Activated naive CD8-positive, alpha-beta T cell (primary cell): ENCODE measurements at regions not wholly inside any gene's neighbourhood (a gene's known extent, or its start where the extent isn't known, plus 50 kb on each side); places are given as distances from the start of the nearest gene placed in this dataset.

Experiments used
- H3K27ac Mint-ChIP-seq: one replicate; pipeline ENCODE4 v1.8.0; 2021; ENCODE audit warnings: mixed read lengths
- H3K27me3 Mint-ChIP-seq: one replicate; pipeline ENCODE4 v1.8.0; 2021; ENCODE audit warnings: mixed read lengths
- H3K36me3 Mint-ChIP-seq: one replicate; pipeline ENCODE4 v1.8.0; 2021; ENCODE audit warnings: mixed read lengths
- H3K4me1 Mint-ChIP-seq: one replicate; pipeline ENCODE4 v1.8.0; 2021; ENCODE audit warnings: low read depth, mixed read lengths
- H3K4me3 Mint-ChIP-seq: one replicate; pipeline ENCODE4 v1.8.0; 2021; ENCODE audit warnings: mild to moderate bottlenecking, mixed read lengths
- H3K9me3 Mint-ChIP-seq: one replicate; pipeline ENCODE4 v1.8.0; 2021; ENCODE audit warnings: low read depth, mixed read lengths

DNA sequence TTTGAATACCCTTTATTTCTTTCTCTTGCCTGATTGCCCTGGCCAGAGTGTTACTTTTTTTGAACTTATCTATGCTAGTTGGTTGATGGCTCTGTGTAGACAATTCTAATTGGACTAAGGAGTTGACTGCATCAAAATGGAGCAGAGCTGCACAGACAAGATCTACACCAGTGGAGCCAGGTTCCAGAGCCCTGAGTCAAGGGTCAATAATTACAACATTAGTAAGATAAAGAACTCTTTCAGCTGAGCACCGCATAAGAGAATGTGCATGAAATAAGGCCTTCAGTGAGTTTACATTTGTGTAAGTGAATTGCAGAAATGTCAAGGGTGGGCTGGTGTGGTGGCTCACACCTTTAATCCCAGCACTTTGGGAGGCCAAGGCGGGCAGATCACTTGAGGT lies 599.7 kb upstream of the TENM3 start:
- H3K36me3 Mint-ChIP-seq: no peaks in the 10 kb centered on the region
- H3K4me3 Mint-ChIP-seq: no peak overlapping the region
- no peaks in the 10 kb centered on the region for H3K27me3 Mint-ChIP-seq
- no peaks in the 10 kb centered on the region for H3K4me1 Mint-ChIP-seq
- H3K27ac Mint-ChIP-seq: no peak overlapping the region
- H3K9me3 Mint-ChIP-seq: peaks cover 19% of the 10 kb centered on the region

DNA sequence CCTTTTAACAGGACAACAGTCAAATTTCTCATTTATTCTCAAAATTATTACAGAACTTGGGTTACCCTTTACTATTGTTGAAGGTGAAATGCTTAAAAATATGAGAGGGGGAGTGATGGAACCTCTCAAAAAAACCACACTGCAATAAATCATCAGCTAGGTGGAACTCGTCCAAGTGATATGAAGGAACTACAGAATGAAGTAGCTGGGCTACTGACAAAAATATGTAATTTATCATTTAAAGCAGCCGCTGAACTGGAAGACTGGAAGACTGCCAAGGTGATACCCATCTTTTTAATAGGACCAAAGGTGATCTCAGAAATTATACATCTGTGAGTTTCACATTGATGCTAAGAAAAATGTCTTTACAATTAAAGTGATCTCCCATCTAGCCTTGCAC lies 597.7 kb upstream of the TENM3 start:
- Mint-ChIP-seq H3K27me3 (no peaks in the 10 kb centered on the region), H3K9me3 (peaks cover 23% of the 10 kb centered on the region), H3K4me3 (no peak overlapping the region)

GRCh38 chr4:181646864-181647263 lies 596.3 kb upstream of the TENM3 start:
- H3K9me3 Mint-ChIP-seq: peaks cover 23% of the 10 kb centered on the region
- no peak overlapping the region for H3K4me3 Mint-ChIP-seq
- no peak overlapping the region for H3K27ac Mint-ChIP-seq
- no peaks in the 10 kb centered on the region for H3K27me3 Mint-ChIP-seq
- no peaks in the 10 kb centered on the region for H3K36me3 Mint-ChIP-seq
- H3K4me1 Mint-ChIP-seq: no peaks in the 10 kb centered on the region

More for the DNA sequence above, 597.7 kb upstream of the TENM3 start:
- H3K27ac Mint-ChIP-seq: no peak overlapping the region
- no peaks in the 10 kb centered on the region for H3K36me3 Mint-ChIP-seq
- H3K4me1 Mint-ChIP-seq: no peaks in the 10 kb centered on the region

DNA sequence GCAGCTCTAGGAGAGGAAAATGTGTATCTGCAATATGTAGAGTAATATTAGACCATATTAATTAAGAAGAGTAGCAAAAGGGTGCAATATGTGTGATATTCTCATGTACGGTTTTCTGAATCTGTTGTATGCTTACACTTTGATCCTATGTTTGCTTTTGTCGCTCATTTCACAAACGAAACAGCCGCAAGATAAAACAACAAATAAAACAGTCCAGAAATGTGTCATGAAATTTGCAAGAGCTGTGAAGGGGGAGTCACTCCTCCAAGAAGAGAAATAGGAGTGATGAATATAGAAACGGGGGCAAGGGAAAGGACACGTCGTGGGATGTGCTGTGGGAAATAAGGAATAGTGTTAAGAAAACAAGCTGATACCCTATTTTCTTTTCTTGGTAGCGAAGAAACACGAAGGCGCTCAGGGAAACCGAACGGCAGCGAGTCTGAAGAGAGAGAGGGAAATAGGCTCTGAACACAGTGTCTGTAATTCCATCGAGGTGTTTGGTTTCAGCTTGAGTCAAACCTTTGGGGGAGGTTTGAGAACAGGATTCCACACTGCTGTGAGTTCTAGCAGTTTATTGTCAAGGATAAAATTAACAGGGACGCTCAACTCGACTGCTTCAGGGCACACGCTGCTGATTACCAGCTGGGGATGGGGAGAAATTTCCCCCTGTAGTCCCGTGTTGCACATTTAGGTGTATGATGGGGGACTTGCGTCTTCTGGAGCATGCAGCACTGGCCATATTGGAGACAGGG lies 595.6 kb upstream of the TENM3 start:
- Mint-ChIP-seq H3K27me3 (no peaks in the 10 kb centered on the region), H3K9me3 (peaks cover 16% of the 10 kb centered on the region), H3K36me3 (no peaks in the 10 kb centered on the region), H3K4me3 (no peak overlapping the region), H3K4me1 (no peaks in the 10 kb centered on the region), H3K27ac (no peak overlapping the region)

- Mint-ChIP-seq H3K4me3 (no peak overlapping the region), H3K36me3 (no peaks in the 10 kb centered on the region), H3K27me3 (no peaks in the 10 kb centered on the region), H3K27ac (no peak overlapping the region), H3K4me1 (no peaks in the 10 kb centered on the region), H3K9me3 (peaks cover 7% of the 10 kb centered on the region)
Observed at GRCh38 chr4:181650033-181650825, 593.0 kb upstream of the TENM3 start.

- Mint-ChIP-seq H3K27me3 (no peaks in the 10 kb centered on the region), H3K27ac (no peak overlapping the region), H3K9me3 (no peaks in the 10 kb centered on the region), H3K36me3 (no peaks in the 10 kb centered on the region), H3K4me1 (no peaks in the 10 kb centered on the region), H3K4me3 (no peak overlapping the region)
Observed at GRCh38 chr4:181656748-181657147, 586.5 kb upstream of the TENM3 start.

DNA sequence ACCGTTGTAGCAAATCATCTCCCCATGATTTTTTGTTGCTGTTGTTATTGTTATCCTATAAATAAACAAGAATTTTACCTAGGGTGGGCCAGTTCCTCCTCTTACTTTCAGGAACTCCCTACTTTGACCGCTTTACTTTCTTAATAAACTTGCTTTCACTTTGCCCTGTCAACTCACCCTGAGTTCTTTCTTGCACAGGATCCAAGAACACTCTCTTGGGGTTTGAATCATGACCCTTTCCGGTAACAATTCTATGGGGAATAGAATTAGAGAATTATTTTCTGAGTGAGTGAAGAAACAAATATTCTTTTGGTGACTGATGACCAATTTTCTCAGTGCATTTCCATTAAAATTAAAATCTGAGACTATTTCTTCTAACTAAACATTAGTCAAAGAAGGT lies 584.0 kb upstream of the TENM3 start:
- Mint-ChIP-seq H3K27me3 (no peaks in the 10 kb centered on the region), H3K9me3 (no peaks in the 10 kb centered on the region), H3K4me3 (no peak overlapping the region), H3K4me1 (no peaks in the 10 kb centered on the region), H3K27ac (no peak overlapping the region), H3K36me3 (no peaks in the 10 kb centered on the region)

DNA sequence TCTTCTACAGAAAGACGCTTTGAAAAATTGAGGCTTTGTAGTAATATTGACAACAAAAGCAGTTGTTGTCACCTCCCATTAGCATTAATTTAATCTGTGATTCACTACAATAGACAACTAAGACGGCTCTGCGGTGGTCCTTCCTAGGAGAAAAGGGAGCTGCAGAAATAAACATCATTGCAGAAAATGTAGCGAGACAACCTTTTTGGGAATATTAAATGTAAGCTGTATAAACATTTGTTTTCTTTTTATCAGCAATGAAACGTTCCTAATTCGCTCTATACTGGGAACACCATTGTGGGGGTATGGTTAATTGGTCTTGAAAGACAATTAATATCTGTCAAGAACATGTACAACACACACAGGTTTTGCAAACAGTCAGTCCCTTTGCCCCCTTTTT lies 583.3 kb upstream of the TENM3 start:
- Mint-ChIP-seq H3K4me3 (no peak overlapping the region), H3K27ac (no peak overlapping the region), H3K9me3 (no peaks in the 10 kb centered on the region), H3K27me3 (no peaks in the 10 kb centered on the region), H3K36me3 (no peaks in the 10 kb centered on the region), H3K4me1 (no peaks in the 10 kb centered on the region)

DNA sequence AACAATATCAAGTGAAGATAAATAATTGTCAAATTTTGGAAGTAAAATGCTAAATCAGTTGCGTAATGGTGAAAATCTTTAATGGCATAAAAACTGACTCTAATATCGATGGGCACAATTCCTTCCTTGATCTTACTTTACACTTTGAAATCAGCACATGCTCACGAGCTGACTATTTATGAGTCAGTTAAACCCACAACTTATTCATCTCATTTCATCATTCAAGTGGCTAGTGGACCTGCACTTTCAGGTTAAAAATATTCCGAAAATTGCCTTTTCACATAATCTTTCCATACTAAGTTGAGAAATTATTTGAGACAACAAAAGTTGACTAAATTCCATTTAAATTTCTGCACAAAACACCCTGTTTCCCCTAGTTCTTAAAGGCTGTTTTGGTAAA lies 582.1 kb upstream of the TENM3 start:
- Mint-ChIP-seq H3K27ac (no peak overlapping the region), H3K36me3 (no peaks in the 10 kb centered on the region)

GRCh38 chr4:181661923-181662322 lies 581.3 kb upstream of the TENM3 start:
- Mint-ChIP-seq H3K9me3 (no peaks in the 10 kb centered on the region), H3K36me3 (no peaks in the 10 kb centered on the region), H3K27ac (no peak overlapping the region), H3K27me3 (no peaks in the 10 kb centered on the region), H3K4me3 (no peak overlapping the region), H3K4me1 (no peaks in the 10 kb centered on the region)

More for the DNA sequence above, 582.1 kb upstream of the TENM3 start:
- H3K4me1 Mint-ChIP-seq: no peaks in the 10 kb centered on the region
- no peaks in the 10 kb centered on the region for H3K9me3 Mint-ChIP-seq
- H3K4me3 Mint-ChIP-seq: no peak overlapping the region
- H3K27me3 Mint-ChIP-seq: no peaks in the 10 kb centered on the region

- no peaks in the 10 kb centered on the region for H3K4me1 Mint-ChIP-seq
Observed at GRCh38 chr4:181662383-181662782, 580.8 kb upstream of the TENM3 start.

GRCh38 chr4:181670506-181670905 lies 572.7 kb upstream of the TENM3 start:
- no peaks in the 10 kb centered on the region for H3K4me1 Mint-ChIP-seq
- no peak overlapping the region for H3K27ac Mint-ChIP-seq
- H3K36me3 Mint-ChIP-seq: no peaks in the 10 kb centered on the region
- H3K9me3 Mint-ChIP-seq: no peaks in the 10 kb centered on the region
- H3K4me3 Mint-ChIP-seq: no peak overlapping the region
- no peaks in the 10 kb centered on the region for H3K27me3 Mint-ChIP-seq

More at GRCh38 chr4:181662383-181662782, 580.8 kb upstream of the TENM3 start:
- H3K36me3 Mint-ChIP-seq: no peaks in the 10 kb centered on the region
- H3K9me3 Mint-ChIP-seq: no peaks in the 10 kb centered on the region
- H3K4me3 Mint-ChIP-seq: no peak overlapping the region
- H3K27me3 Mint-ChIP-seq: no peaks in the 10 kb centered on the region
- H3K27ac Mint-ChIP-seq: no peak overlapping the region

DNA sequence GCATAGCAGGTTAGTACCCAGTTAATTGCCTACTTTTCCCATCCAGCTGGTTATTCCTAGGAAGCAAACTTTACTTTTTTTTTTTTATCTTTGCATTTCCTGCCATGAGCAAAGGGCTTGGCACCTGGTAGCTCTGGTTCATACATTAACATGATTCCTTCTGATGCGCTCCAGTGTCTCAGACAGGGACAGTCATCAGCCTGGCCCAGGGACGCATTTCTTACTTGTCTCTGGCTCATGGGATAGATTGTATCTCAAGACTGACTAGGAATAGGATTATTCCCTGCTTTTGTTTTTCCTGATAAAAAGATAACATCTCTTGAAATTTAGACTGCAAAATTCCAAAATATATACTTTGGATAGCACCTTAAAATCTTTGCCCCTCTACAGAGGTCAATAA lies 571.5 kb upstream of the TENM3 start:
- H3K4me3 Mint-ChIP-seq: no peak overlapping the region
- no peak overlapping the region for H3K27ac Mint-ChIP-seq
- no peaks in the 10 kb centered on the region for H3K4me1 Mint-ChIP-seq

DNA sequence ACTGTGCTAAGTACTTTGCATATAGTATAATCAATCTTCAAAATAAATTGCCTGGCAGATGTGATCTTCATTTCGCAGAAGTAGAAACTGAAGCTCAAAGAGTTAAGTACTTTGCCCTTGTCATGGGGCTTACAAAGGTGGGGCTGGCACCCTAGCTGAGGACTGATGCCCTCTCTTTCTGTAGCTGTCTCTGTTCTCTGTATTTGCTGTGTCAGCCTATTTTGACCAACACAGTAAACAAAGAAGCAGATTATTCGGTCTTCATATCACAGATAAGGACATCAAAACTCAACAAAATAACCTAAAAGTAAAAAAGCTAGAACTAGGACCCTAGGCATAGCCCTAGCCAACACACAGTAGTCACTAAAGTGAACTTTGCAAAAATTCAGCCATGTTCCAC lies 570.5 kb upstream of the TENM3 start:
- H3K27me3 Mint-ChIP-seq: no peaks in the 10 kb centered on the region
- H3K27ac Mint-ChIP-seq: no peak overlapping the region
- no peaks in the 10 kb centered on the region for H3K36me3 Mint-ChIP-seq
- no peaks in the 10 kb centered on the region for H3K9me3 Mint-ChIP-seq
- no peak overlapping the region for H3K4me3 Mint-ChIP-seq
- no peaks in the 10 kb centered on the region for H3K4me1 Mint-ChIP-seq

More for the DNA sequence above, 571.5 kb upstream of the TENM3 start:
- Mint-ChIP-seq H3K27me3 (no peaks in the 10 kb centered on the region), H3K9me3 (no peaks in the 10 kb centered on the region), H3K36me3 (no peaks in the 10 kb centered on the region)

DNA sequence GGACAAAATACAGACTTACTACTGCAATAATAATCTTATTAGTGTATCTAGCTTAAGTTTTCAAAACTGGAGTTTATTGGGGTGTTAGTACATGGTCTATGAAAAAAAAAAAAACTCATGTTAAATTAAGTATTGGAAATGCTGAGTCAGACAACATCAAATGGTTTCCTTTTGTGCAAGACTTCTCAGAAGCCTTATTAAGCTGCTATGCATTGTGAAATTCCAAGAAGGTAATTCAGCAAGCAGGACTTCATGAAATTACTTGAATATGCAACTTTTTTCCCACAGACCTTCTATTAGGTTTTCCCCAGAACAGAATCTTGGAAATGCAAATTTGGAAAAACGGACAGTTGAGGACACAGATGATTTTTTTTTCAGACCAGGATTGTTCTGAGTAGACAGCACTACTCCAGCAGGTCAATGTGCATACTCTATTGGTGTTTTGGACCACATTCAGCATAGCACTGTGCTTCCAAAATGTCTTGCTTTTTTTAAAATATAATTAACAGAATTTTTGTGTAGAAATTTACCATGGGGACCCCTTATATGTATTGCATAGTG lies 568.8 kb upstream of the TENM3 start:
- Mint-ChIP-seq H3K4me1 (no peaks in the 10 kb centered on the region), H3K36me3 (no peaks in the 10 kb centered on the region), H3K9me3 (no peaks in the 10 kb centered on the region), H3K27ac (no peak overlapping the region), H3K27me3 (no peaks in the 10 kb centered on the region), H3K4me3 (no peak overlapping the region)
